IMR-90 (cell line): ENCODE measurements at regions not wholly inside any gene's neighbourhood (a gene's known extent, or its start where the extent isn't known, plus 50 kb on each side); places are given as distances from the start of the nearest gene placed in this dataset.
A peak's percentile ranks its signal among the peaks of the same experiment; 100 is the strongest.

Source experiments
- ATAC-seq: fragments of 200-7000 bp; cut with Tn5 transposase; 2 replicates; pipeline ENCODE4 v1.9.1; 2020; ENCODE audit warnings: low read depth, mild to moderate bottlenecking, moderate library complexity
- BruUV-seq: library from RNA; stranded (reverse); fragments of 400-500 nt; replicated peaks from 2 replicates; lab custom pipeline; 2021; lab: Mats Ljungman, UMichigan
- CTCF ChIA-PET: fragments of 300-600 bp; formaldehyde crosslinking; extraction: SDS; loops from one replicate; lab custom pipeline; 2021; ENCODE audit warnings: antibody characterized with exemption; lab: Yijun Ruan, JAX
- POLR2A ChIA-PET: fragments of 300-600 bp; sonication (Branson Sonifier 250); formaldehyde crosslinking; loops from one replicate; lab custom pipeline; 2022; ENCODE audit warnings: antibody characterized with exemption; ENCODE audit not compliant: unreplicated experiment; lab: Charles Lee
- DNase-seq: peaks from one replicate; pipeline ENCODE4 v3.0.0; 2013
- H2AFZ ChIP-seq: replicated peaks from 2 replicates; pipeline ENCODE3; 2013; ENCODE audit warnings: low read length, mild to moderate bottlenecking; ENCODE audit not compliant: poor library complexity
- H2AK5ac ChIP-seq: 2 replicates; pipeline ENCODE4 v1.6.1; 2013; ENCODE audit warnings: low read depth, low read length, inconsistent platforms
- H2AK9ac ChIP-seq: replicated peaks from 2 replicates; pipeline ENCODE3; 2013; ENCODE audit warnings: mild to moderate bottlenecking, low read depth, low read length, moderate library complexity; ENCODE audit not compliant: poor library complexity
- H2BK120ac ChIP-seq: 2 replicates; pipeline ENCODE4 v1.6.1; 2013; ENCODE audit warnings: low read depth, low read length, inconsistent platforms
- H2BK15ac ChIP-seq: 3 replicates; pipeline ENCODE4 v1.6.1; 2013; ENCODE audit warnings: low read depth, low read length, inconsistent platforms
- H2BK20ac ChIP-seq: 2 replicates; pipeline ENCODE4 v1.6.1; 2013; ENCODE audit warnings: low read depth, mild to moderate bottlenecking, inconsistent platforms, low read length, moderate library complexity
- H2BK5ac ChIP-seq: 2 replicates; pipeline ENCODE4 v1.6.1; 2013; ENCODE audit warnings: mild to moderate bottlenecking, low read depth, low read length, inconsistent platforms; ENCODE audit not compliant: poor library complexity, severe bottlenecking
- H3K14ac ChIP-seq: replicated peaks from 2 replicates; pipeline ENCODE4 v1.6.1; 2013; ENCODE audit warnings: low read depth, low read length, inconsistent platforms
- H3K18ac ChIP-seq: 2 replicates; pipeline ENCODE4 v1.6.1; 2013; ENCODE audit warnings: low read depth, low read length, control low read depth
- H3K23ac ChIP-seq: 2 replicates; pipeline ENCODE4 v1.6.1; 2013; ENCODE audit warnings: low read depth, low read length, inconsistent platforms
- H3K27ac ChIP-seq: 2 replicates; pipeline ENCODE4 v1.5.1; 2013; ENCODE audit warnings: mild to moderate bottlenecking, control low read depth, low read length; ENCODE audit not compliant: insufficient read depth
- H3K27me3 ChIP-seq: 2 replicates; pipeline ENCODE4 v1.6.1; 2013; ENCODE audit warnings: low read length; ENCODE audit not compliant: control insufficient read depth, insufficient read depth
- H3K36me3 ChIP-seq: 2 replicates; pipeline ENCODE4 v1.6.1; 2013; ENCODE audit warnings: low read length, mixed read lengths; ENCODE audit not compliant: control insufficient read depth, insufficient read depth
- H3K4ac ChIP-seq: 2 replicates; pipeline ENCODE4 v1.6.1; 2013; ENCODE audit warnings: low read depth, low read length, inconsistent platforms
- H3K4me1 ChIP-seq: 2 replicates; pipeline ENCODE4 v1.6.1; 2013; ENCODE audit warnings: low read length, mixed read lengths; ENCODE audit not compliant: control insufficient read depth, insufficient read depth
- H3K4me2 ChIP-seq: 2 replicates; pipeline ENCODE4 v1.6.1; 2013; ENCODE audit warnings: low read depth, mild to moderate bottlenecking, control low read depth, low read length, moderate library complexity
- H3K4me3 ChIP-seq: 2 replicates; pipeline ENCODE4 v1.5.1; 2013; ENCODE audit warnings: low read depth, mild to moderate bottlenecking, control low read depth, low read length, moderate library complexity; ENCODE audit not compliant: insufficient read depth
- H3K56ac ChIP-seq: 2 replicates; pipeline ENCODE4 v1.6.1; 2013; ENCODE audit warnings: low read length, inconsistent platforms; ENCODE audit not compliant: insufficient read depth; ENCODE audit errors: extremely low read depth
- H3K79me1 ChIP-seq, 2 experiments: 2 replicates each; pipeline ENCODE4 v1.6.1; 2013; ENCODE audit warnings: low read length in 2 of 2, inconsistent platforms in 1 of 2, low read depth in 1 of 2
- H3K9ac ChIP-seq: 2 replicates; pipeline ENCODE4 v1.6.1; 2013; ENCODE audit warnings: low read depth, low read length, control low read depth
- H3K9me1 ChIP-seq: 2 replicates; pipeline ENCODE4 v1.6.1; 2013; ENCODE audit warnings: low read length, inconsistent platforms; ENCODE audit not compliant: insufficient read depth
- H3K9me3 ChIP-seq: 2 replicates; pipeline ENCODE4 v1.6.1; 2013; ENCODE audit warnings: low read length; ENCODE audit not compliant: control insufficient read depth, insufficient read depth
- H4K20me1 ChIP-seq: 2 replicates; pipeline ENCODE4 v1.6.1; 2013; ENCODE audit warnings: low read length, inconsistent platforms; ENCODE audit not compliant: insufficient read depth
- H4K5ac ChIP-seq: 2 replicates; pipeline ENCODE4 v1.6.1; 2013; ENCODE audit warnings: mild to moderate bottlenecking, low read depth, low read length, control low read depth
- H4K8ac ChIP-seq, 2 experiments: 2 replicates each; pipeline ENCODE4 v1.6.1; 2013; ENCODE audit warnings: low read depth in 2 of 2, low read length in 2 of 2, control low read depth in 1 of 2, inconsistent platforms in 1 of 2
- H4K91ac ChIP-seq: 2 replicates; pipeline ENCODE4 v1.6.1; 2013; ENCODE audit warnings: low read depth, low read length, inconsistent platforms; ENCODE audit not compliant: insufficient read depth
- BHLHE40 ChIP-seq: fragments of 150-350 bp; IDR thresholded peaks from 2 replicates; pipeline ENCODE4 v1.6.1; 2016; ENCODE audit warnings: mild to moderate bottlenecking, low read depth, low read length
- CEBPB ChIP-seq: IDR thresholded peaks from 2 replicates; pipeline ENCODE4 v1.6.1; 2012; ENCODE audit warnings: low read depth, low read length, improper control_type of control experiment
- CHD1 ChIP-seq: IDR thresholded peaks from 2 replicates; pipeline ENCODE4 v1.6.1; 2012; ENCODE audit warnings: low read depth, low read length, improper control_type of control experiment
- ELK1 ChIP-seq: fragments of 150-350 bp; IDR thresholded peaks from 2 replicates; pipeline ENCODE4 v1.6.1; 2016; ENCODE audit warnings: low read depth, mild to moderate bottlenecking, low read length, moderate library complexity, borderline replicate concordance
- MAZ ChIP-seq: IDR thresholded peaks from 2 replicates; pipeline ENCODE4 v1.6.1; 2012; ENCODE audit warnings: low read depth, mild to moderate bottlenecking, low read length, improper control_type of control experiment, moderate library complexity, borderline replicate concordance
- WGBS, 2 experiments: methylation state at CpG; one replicate each; pipeline versions ENCODE4 v1.1.5 to v1.1.7; 2013; ENCODE audit warnings: missing lambda C conversion rate in 2 of 2; ENCODE audit not compliant: insufficient read length in 1 of 2; ENCODE audit errors: extremely low coverage in 2 of 2; 5-methylcytosine and 5-hydroxymethylcytosine counted together
- dilution Hi-C: fragments of 300-500 bp; cut with HindIII; formaldehyde crosslinking; loops from one replicate; pipeline ENCODE4 v1.14.3; 2018; ENCODE audit warnings: low sequenced_read_pairs; ENCODE audit not compliant: unreplicated experiment
- in situ Hi-C: fragments of 300-500 bp; cut with MboI; formaldehyde crosslinking; loops from 3 replicates; pipeline ENCODE4 v1.14.3; 2019; ENCODE audit warnings: low sequenced_read_pairs, inconsistent platforms, mixed read lengths
- intact Hi-C: fragments of 100-400 bp; cut with micrococcal nuclease; formaldehyde crosslinking; loops from 2 replicates; pipeline ENCODE4 v1.10.0; 2022

- H3K9me1 ChIP-seq, result no peaks in the 10 kb centered on the region; the same call in 1 of the 2 replicates
- no peak overlapping the region for H2BK5ac ChIP-seq
- no peaks in the 10 kb centered on the region for H3K4me1 ChIP-seq
- no peak overlapping the region for H2AK5ac ChIP-seq
- H3K79me1 ChIP-seq, result no peaks in the 10 kb centered on the region
- no peak overlapping the region for H3K4me2 ChIP-seq
- no peak overlapping the region for H4K8ac ChIP-seq
- no peak for TF ChIP-seq CHD1
- TF ChIP-seq MAZ, result no peak
- no peak for TF ChIP-seq ELK1
- TF ChIP-seq CEBPB, result no peak
- TF ChIP-seq BHLHE40, result no peak
- no peak overlapping the region; the same call in 1 of the 2 replicates for H2BK20ac ChIP-seq
- no peak overlapping the region for H2AFZ ChIP-seq
- H2BK15ac ChIP-seq, result no peak overlapping the region; the same call in 2 of the 3 replicates
- no peak overlapping the region for H2AK9ac ChIP-seq
- H3K56ac ChIP-seq, result no peak overlapping the region
- H2BK120ac ChIP-seq, result no peak overlapping the region; the same call in 1 of the 2 replicates
- H4K91ac ChIP-seq, result no peak overlapping the region
- H3K27me3 ChIP-seq, result no peaks in the 10 kb centered on the region; the same call in 1 of the 2 replicates
- WGBS, 2 experiments, result 17% methylated on average over 1 of the region's 6 CpGs; no CpG with 5 or more reads in 1 of the 2 experiments
- BruUV-seq, result no TSS peak
- no peak overlapping the region for H3K4me3 ChIP-seq
- no peak overlapping the region for H3K23ac ChIP-seq
- intact Hi-C loops (no loop called here), in situ Hi-C loops (no loop called here), dilution Hi-C loops (no loop called here)
- no peak overlapping the region for H3K18ac ChIP-seq
- CTCF ChIA-PET, result interaction anchor here (0.6 kb wide), 1 partner anchor 160 kb away, joined by 3 read pairs; no protein-coding TSS in a partner anchor
- H3K4ac ChIP-seq, result no peak overlapping the region
- no peak overlapping the region for H3K9ac ChIP-seq
- H3K36me3 ChIP-seq, result no peaks in the 10 kb centered on the region
- POLR2A ChIA-PET, result no interaction called here
- H4K20me1 ChIP-seq, result no peaks in the 10 kb centered on the region
- H4K5ac ChIP-seq, result no peak overlapping the region
- DNase-seq (peak; percentile 15), ATAC-seq (no peak)
- H3K9me3 ChIP-seq, result no peaks in the 10 kb centered on the region
- H3K27ac ChIP-seq, result no peak overlapping the region
- no peak overlapping the region for H3K14ac ChIP-seq
These were observed 62.6 kb downstream of the ZBTB18 start for GRCh38 chr1:244113532-244114320.
